H54 (cell line): ENCODE measurements at regions not wholly inside any gene's neighbourhood (a gene's known extent, or its start where the extent isn't known, plus 50 kb on each side); places are given as distances from the start of the nearest gene placed in this dataset.
A peak's percentile ranks its signal among the peaks of the same experiment; 100 is the strongest.
"Not testable (repeated sequence)": the region's sequence is repeated elsewhere in the genome, so short reads cannot be mapped to it uniquely, and the experiment has no call there.

Source experiments
- DNase-seq: peaks from one replicate; pipeline ENCODE4 v3.0.0; 2011; ENCODE audit warnings: low spot score, mixed read lengths; ENCODE audit not compliant: insufficient read length
- FAIRE-seq: peaks from 3 replicates; lab custom pipeline; 2011; peaks lifted over from hg19 to GRCh38; lab: Jason Lieb, UNC
- POLR2A ChIP-seq: IDR thresholded peaks from 2 replicates; pipeline ENCODE4 v1.6.1; 2011; ENCODE audit warnings: low read depth, mild to moderate bottlenecking, low read length

- FAIRE-seq (no peak), DNase-seq (no peak)
- TF ChIP-seq POLR2A, result no peak
These were observed 115.8 kb upstream of the SPACA7 start for GRCh38 chr13:112260108-112261055.

- FAIRE-seq, result no peak
- DNase-seq, result no peak
- TF ChIP-seq POLR2A, result no peak
These were observed 114.2 kb upstream of the SPACA7 start for GRCh38 chr13:112261924-112262323.

DNA sequence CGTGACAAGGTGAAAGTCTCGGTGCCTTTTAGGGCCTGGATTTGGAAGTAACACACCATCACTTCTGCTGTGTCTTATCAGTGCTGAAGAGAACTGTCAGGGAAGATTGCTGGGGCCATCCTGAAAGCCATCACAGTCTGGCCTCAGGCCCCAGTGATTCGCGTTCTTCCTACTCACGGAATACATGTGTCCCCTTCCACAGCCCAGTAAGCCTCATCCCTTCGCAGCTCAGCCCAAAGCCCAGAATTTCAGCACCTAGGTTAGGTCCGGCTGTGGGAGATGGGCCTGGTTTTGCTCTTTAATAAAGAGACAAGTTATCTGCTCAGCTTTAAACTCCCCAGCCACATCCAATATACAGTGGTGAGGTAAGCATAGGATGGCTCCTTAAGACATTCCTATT, 113.0 kb upstream of the SPACA7 start:
- no peak for TF ChIP-seq POLR2A
- DNase-seq, result no peak

DNA sequence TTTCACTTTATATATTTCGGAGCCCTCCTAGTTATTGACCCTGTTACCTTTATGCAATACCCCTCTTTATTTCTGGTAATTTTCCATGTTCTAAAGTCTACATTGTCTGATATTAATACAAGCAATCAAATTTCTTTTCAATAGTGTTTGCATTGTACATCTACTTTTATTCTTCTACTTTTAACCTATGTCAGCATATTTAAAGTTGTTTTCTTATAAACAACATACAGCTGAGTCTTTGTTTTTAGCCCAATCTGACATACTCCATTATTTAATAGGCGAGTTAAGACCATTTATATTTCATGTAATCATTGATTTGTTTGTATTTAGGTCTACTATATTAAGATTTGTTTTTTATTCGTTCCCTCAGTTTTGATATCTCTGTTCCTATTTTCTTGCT, 108.5 kb upstream of the SPACA7 start:
- no peak for DNase-seq
- no peak for FAIRE-seq
- TF ChIP-seq POLR2A, result no peak

More for the DNA sequence above, 113.0 kb upstream of the SPACA7 start:
- FAIRE-seq, result no peak

- DNase-seq (no peak), FAIRE-seq (peak; percentile 52)
- TF ChIP-seq POLR2A, result no peak
These were observed 105.2 kb upstream of the SPACA7 start for GRCh38 chr13:112270951-112271350.

- FAIRE-seq, DNase-seq: not testable (repeated sequence)
These were observed 89.4 kb upstream of the SPACA7 start for GRCh38 chr13:112286733-112287132.

GRCh38 chr13:112320303-112320702, 55.9 kb upstream of the SPACA7 start:
- no peak for FAIRE-seq
- TF ChIP-seq POLR2A, result no peak

GRCh38 chr13:112322557-112322956, 53.6 kb upstream of the SPACA7 start:
- no peak for DNase-seq
- no peak for TF ChIP-seq POLR2A
- no peak for FAIRE-seq

More at GRCh38 chr13:112320303-112320702, 55.9 kb upstream of the SPACA7 start:
- DNase-seq, result no peak

DNA sequence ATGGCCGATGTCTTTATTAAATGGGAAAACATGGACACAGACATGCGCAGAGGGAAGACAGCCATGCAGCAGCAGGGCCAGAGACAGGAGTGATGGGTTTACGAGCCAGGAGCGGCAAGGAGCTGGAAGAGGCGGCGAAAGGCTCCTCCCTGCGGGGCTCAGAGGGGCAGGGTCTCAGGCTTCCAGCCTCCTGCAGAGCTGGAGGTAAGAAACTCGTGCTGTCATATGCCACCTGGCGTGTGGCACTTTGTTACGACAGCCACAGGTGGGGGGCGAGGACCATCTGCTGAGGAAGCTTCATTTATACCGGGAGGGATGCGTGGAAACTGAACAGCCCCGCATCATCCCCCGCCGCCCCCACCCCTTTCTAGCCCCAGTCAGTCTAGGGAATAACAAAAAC, 52.0 kb upstream of the SPACA7 start:
- FAIRE-seq, result no peak
- no peak for TF ChIP-seq POLR2A
- DNase-seq, result no peak

DNA sequence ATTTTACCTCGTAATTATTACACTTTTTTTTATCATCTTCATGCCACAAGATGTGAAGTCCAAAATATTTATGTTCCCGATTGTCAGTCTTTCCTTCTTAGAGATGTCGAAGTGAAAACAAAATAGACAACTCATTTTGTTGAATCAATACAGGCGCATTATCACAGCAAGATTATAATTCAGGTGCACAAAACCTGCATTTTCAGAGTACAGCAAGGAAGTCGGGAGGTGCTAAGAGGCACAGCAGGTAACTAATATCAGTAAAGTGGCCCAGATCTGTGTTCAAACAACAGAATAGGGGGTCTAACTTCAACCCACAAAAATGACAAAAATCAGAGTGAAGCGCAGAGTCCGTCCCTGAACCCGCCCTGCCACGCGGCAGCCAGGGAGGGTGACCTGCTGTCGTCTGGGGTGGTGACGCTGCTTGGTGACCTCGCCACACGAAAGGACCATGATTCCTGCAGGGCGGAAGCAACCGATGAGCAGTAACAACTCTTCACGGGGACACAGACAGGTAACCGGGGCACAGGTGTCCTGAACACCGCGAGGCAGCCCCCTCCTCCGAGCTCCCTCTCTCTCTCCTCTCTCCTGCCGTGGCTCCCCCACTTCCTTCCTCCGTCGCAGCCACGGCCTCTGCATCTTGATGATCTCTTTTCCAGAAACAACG, 50.9 kb upstream of the SPACA7 start:
- no peak for TF ChIP-seq POLR2A
- FAIRE-seq (no peak), DNase-seq (no peak)

DNA sequence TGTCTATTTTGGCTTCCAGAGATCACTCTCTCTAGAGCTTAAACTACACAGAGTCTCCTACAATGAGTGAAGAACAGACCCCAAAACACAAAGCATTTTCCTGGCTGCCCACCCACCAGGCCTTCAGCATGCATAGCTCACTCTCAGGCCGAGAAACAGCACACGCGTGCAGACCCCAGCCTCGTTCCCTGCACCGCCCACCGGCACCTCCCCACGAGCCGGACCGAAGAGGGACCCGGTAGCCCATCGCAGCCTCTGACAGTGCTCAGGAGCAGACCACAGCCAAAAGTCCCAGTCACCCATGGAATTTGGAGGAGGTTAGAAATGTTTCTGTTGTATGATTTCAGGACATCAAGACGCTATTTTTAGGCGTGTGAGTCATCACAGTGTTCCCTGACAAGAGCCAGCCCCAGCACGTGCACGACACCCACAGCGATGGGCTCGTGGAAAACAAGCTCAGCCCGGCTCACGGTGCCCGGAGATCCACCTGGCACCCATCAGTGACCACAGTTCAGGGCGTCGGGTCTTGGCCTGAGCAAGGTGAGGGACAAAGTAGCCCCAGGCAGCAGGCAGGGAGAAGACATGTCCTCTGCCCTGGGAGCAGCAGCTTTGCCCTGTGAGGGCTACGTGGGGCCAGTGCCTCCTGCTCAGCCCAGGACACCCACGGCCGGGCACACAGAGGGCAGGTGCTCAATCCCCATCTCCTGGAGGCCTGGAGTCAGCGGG, 50.1 kb upstream of the SPACA7 start:
- FAIRE-seq (no peak), DNase-seq (no peak)
- TF ChIP-seq POLR2A, result no peak
